HCT116 (cell line): ENCODE measurements at regions not wholly inside any gene's neighbourhood (a gene's known extent, or its start where the extent isn't known, plus 50 kb on each side); places are given as distances from the start of the nearest gene placed in this dataset.

Source experiments
- ATAC-seq: fragments of 200-7000 bp; cut with Tn5 transposase; 2 replicates; pipeline ENCODE4 v1.9.1; 2020; ENCODE audit warnings: mild to moderate bottlenecking, moderate library complexity
- BruUV-seq: library from RNA; stranded (reverse); fragments of 400-500 nt; replicated peaks from 2 replicates; lab custom pipeline; 2021; lab: Mats Ljungman, UMichigan
- CTCF ChIA-PET: fragments of 300-600 bp; sonication (Branson Sonifier 250); formaldehyde crosslinking; loops from one replicate; lab custom pipeline; 2021; ENCODE audit warnings: antibody characterized with exemption; lab: Charles Lee
- POLR2A ChIA-PET: fragments of 300-600, 350-600 bp; sonication (Branson Sonifier 250); formaldehyde crosslinking; loops from one replicate; lab custom pipeline; 2021; ENCODE audit warnings: antibody characterized with exemption; lab: Charles Lee
- RAD21 ChIA-PET, 2 experiments: fragments of 300-600 bp; sonication (Branson Sonifier 250); formaldehyde crosslinking; loops; one replicate each; lab custom pipeline; 2023; ENCODE audit warnings: low total read pairs in 2 of 2; ENCODE audit not compliant: uncharacterized antibody in 2 of 2, unreplicated experiment in 2 of 2, low non-redundant PET in 1 of 2; lab: Charles Lee
- DNase-seq: peaks from one replicate; pipeline ENCODE4 v3.0.0-alpha.2; 2010; ENCODE audit warnings: low read depth, low spot score
- H2AFZ ChIP-seq: fragments of 200-600 bp; shearing (Covaris generic), sonication (generic); 2 replicates; pipeline ENCODE4 v1.6.1; 2017; ENCODE audit warnings: low read depth, mixed run types, mixed read lengths, antibody characterized with exemption, low read length; ENCODE audit not compliant: poor library complexity, severe bottlenecking
- H3K27ac ChIP-seq: 2 replicates; pipeline ENCODE4 v1.5.1; 2012; ENCODE audit warnings: low read depth, low read length
- H3K27me3 ChIP-seq: fragments of 200-600 bp; sonication (generic); 2 replicates; pipeline ENCODE4 v1.6.1; 2016; ENCODE audit warnings: mixed run types, low read length, mixed read lengths; ENCODE audit not compliant: insufficient read depth
- H3K36me3 ChIP-seq, 2 experiments: fragments of 200-500 bp in 1 of 2; fragments of 200-600 bp in 1 of 2; sonication (Bioruptor generic) in 1 of 2; sonication (generic) in 1 of 2; 2 replicates each; pipeline versions ENCODE4 v1.5.1 to v1.6.1; 2014 to 2016; ENCODE audit warnings: low read length in 2 of 2, inconsistent platforms in 1 of 2, mixed read lengths in 1 of 2, mixed run types in 1 of 2; ENCODE audit not compliant: insufficient read depth in 2 of 2, control insufficient read depth in 1 of 2
- H3K4me1 ChIP-seq, 2 experiments: fragments of 200-600 bp in 1 of 2; sonication (generic) in 1 of 2; 2 replicates each; pipeline versions ENCODE4 v1.5.1 to v1.6.1; 2012 to 2017; ENCODE audit warnings: low read length in 2 of 2, inconsistent platforms in 1 of 2, mild to moderate bottlenecking in 1 of 2, mixed read lengths in 1 of 2, mixed run types in 1 of 2, moderate library complexity in 1 of 2; ENCODE audit not compliant: insufficient read depth in 2 of 2, control insufficient read depth in 1 of 2
- H3K4me2 ChIP-seq: fragments of 200-600 bp; sonication (generic); 2 replicates; pipeline ENCODE4 v1.6.1; 2017; ENCODE audit warnings: mixed run types, low read length, mixed read lengths
- H3K4me3 ChIP-seq, 2 experiments: fragments of 200-600 bp in 1 of 2; sonication (generic) in 1 of 2; replicated peaks in 1 of 2; 2 replicates each; pipeline ENCODE4 v1.5.1; 2011 to 2016; ENCODE audit warnings: low read length in 2 of 2, control low read depth in 1 of 2, low read depth in 1 of 2, mild to moderate bottlenecking in 1 of 2, mixed read lengths in 1 of 2, mixed run types in 1 of 2
- H3K79me2 ChIP-seq: fragments of 200-600 bp; sonication (generic); 2 replicates; pipeline ENCODE4 v1.6.1; 2017; ENCODE audit warnings: mild to moderate bottlenecking, mixed run types, low read length, moderate library complexity, mixed read lengths; ENCODE audit not compliant: insufficient read depth
- H3K9ac ChIP-seq: fragments of 200-600 bp; sonication (generic); 2 replicates; pipeline ENCODE4 v1.6.1; 2016; ENCODE audit warnings: low read length, mixed read lengths
- H3K9me2 ChIP-seq: fragments of 200-600 bp; sonication (generic), shearing (Covaris generic); 2 replicates; pipeline ENCODE4 v1.6.1; 2017; ENCODE audit warnings: mixed run types, mild to moderate bottlenecking, moderate library complexity; ENCODE audit not compliant: insufficient read depth
- H3K9me3 ChIP-seq, 2 experiments: fragments of 200-500 bp in 1 of 2; fragments of 200-600 bp in 1 of 2; sonication (Bioruptor generic) in 1 of 2; sonication (generic) in 1 of 2; 2 replicates each; pipeline ENCODE4 v1.6.1; 2014 to 2017; ENCODE audit warnings: low read length in 2 of 2, mixed read lengths in 2 of 2, inconsistent platforms in 1 of 2, low read depth in 1 of 2, mild to moderate bottlenecking in 1 of 2, mixed run types in 1 of 2, moderate library complexity in 1 of 2; ENCODE audit not compliant: control insufficient read depth in 1 of 2, insufficient read depth in 1 of 2
- H4K20me1 ChIP-seq: fragments of 200-600 bp; sonication (generic), shearing (Covaris generic); 2 replicates; pipeline ENCODE4 v1.6.1; 2017; ENCODE audit warnings: mixed run types, mild to moderate bottlenecking, moderate library complexity; ENCODE audit not compliant: insufficient read depth
- CBX3 ChIP-seq: IDR thresholded peaks from 2 replicates; pipeline ENCODE4 v1.6.1; 2012; ENCODE audit warnings: low read depth
- CEBPB ChIP-seq: IDR thresholded peaks from 2 replicates; pipeline ENCODE4 v1.6.1; 2012; ENCODE audit warnings: low read depth
- ELF1 ChIP-seq: IDR thresholded peaks from 2 replicates; pipeline ENCODE4 v1.6.1; 2012; ENCODE audit warnings: low read depth, borderline replicate concordance
- EZH2 ChIP-seq: fragments of 200-600 bp; sonication (generic); IDR thresholded peaks from 2 replicates; pipeline ENCODE4 v1.6.1; 2017; ENCODE audit warnings: antibody characterized with exemption, mixed run types
- EZH2phosphoT487 ChIP-seq: fragments of 200-600 bp; IDR thresholded peaks from 2 replicates; pipeline ENCODE4 v1.6.1; 2018; ENCODE audit warnings: antibody characterized with exemption, borderline replicate concordance
- JUND ChIP-seq: IDR thresholded peaks from 2 replicates; pipeline ENCODE4 v1.6.1; 2012
- POLR2A ChIP-seq: IDR thresholded peaks from 2 replicates; pipeline ENCODE4 v1.7.0; 2011; ENCODE audit warnings: borderline replicate concordance; ENCODE audit not compliant: insufficient read depth, insufficient read length; ENCODE audit errors: extremely low read depth
- RAD21 ChIP-seq: IDR thresholded peaks from 2 replicates; pipeline ENCODE4 v1.6.1; 2012; ENCODE audit warnings: low read depth, mild to moderate bottlenecking
- REST ChIP-seq: IDR thresholded peaks from 2 replicates; pipeline ENCODE4 v1.6.1; 2012; ENCODE audit warnings: low read depth
- SIN3A ChIP-seq: IDR thresholded peaks from 2 replicates; pipeline ENCODE4 v1.6.1; 2012; ENCODE audit warnings: low read depth
- SP1 ChIP-seq: IDR thresholded peaks from 2 replicates; pipeline ENCODE4 v1.6.1; 2012; ENCODE audit warnings: low read depth
- SRF ChIP-seq: IDR thresholded peaks from 2 replicates; pipeline ENCODE4 v1.6.1; 2012; ENCODE audit warnings: low read depth
- TCF7L2 ChIP-seq: IDR thresholded peaks from 2 replicates; pipeline ENCODE4 v1.7.0; 2011; ENCODE audit warnings: borderline replicate concordance, inconsistent platforms; ENCODE audit not compliant: insufficient read depth, insufficient read length; ENCODE audit errors: extremely low read depth
- YY1 ChIP-seq: IDR thresholded peaks from 2 replicates; pipeline ENCODE4 v1.6.1; 2011; ENCODE audit warnings: low read length, low read depth, moderate library complexity, mild to moderate bottlenecking; ENCODE audit not compliant: insufficient replicate concordance; ENCODE audit errors: extremely low read depth
- ZBTB33 ChIP-seq: IDR thresholded peaks from 2 replicates; pipeline ENCODE4 v1.6.1; 2011; ENCODE audit warnings: mild to moderate bottlenecking, low read length, moderate library complexity; ENCODE audit not compliant: insufficient replicate concordance; ENCODE audit errors: extremely low read depth
- ZFX ChIP-seq: fragments of 450-650 bp; IDR thresholded peaks from 2 replicates; pipeline ENCODE4 v1.6.1; 2017
- ZNF274 ChIP-seq: fragments of 200-500 bp; sonication (Bioruptor generic); IDR thresholded peaks from 2 replicates; pipeline ENCODE4 v1.6.1; 2014; ENCODE audit warnings: mild to moderate bottlenecking, low read depth, low read length, inconsistent platforms
- intact Hi-C: fragments of 100-400 bp; cut with micrococcal nuclease; formaldehyde crosslinking; loops from 2 replicates; pipeline ENCODE4 v1.10.0; 2022

GRCh38 chr11:104442321-104442720, 278.4 kb upstream of the PDGFD start:
- DNase-seq, result no peak
- ChIA-PET RAD21 (no interaction called here), CTCF (no interaction called here), POLR2A (interaction anchor here (1.4 kb wide), 1 partner anchor 10 kb away, joined by 4 read pairs; no protein-coding TSS in a partner anchor)
- no peak overlapping the region for H3K4me2 ChIP-seq
- H3K27ac ChIP-seq, result no peak overlapping the region
- H3K9me3 ChIP-seq, result no peaks in the 10 kb centered on the region
- TF ChIP-seq CEBPB, result 0 out of 2 replicates have a peak, but pooled peaks have one; percentile 12
- TF ChIP-seq EZH2phosphoT487, result no peak
- TF ChIP-seq ZNF274, result no peak
- peak overlapping the region; percentile 45 for H2AFZ ChIP-seq
- H3K4me1 ChIP-seq, result no peaks in the 10 kb centered on the region; a peak in 1 of 4 replicates
- no TSS peak for BruUV-seq
- intact Hi-C loops, result no loop called here
- no peaks in the 10 kb centered on the region for H3K79me2 ChIP-seq
- no peaks in the 10 kb centered on the region for H4K20me1 ChIP-seq
- ATAC-seq, result no peak
- H3K9ac ChIP-seq, result no peak overlapping the region
- no peaks in the 10 kb centered on the region for H3K36me3 ChIP-seq
- H3K27me3 ChIP-seq, result no peaks in the 10 kb centered on the region
- H3K9me2 ChIP-seq, result no peaks in the 10 kb centered on the region
- H3K4me3 ChIP-seq, result no peak overlapping the region

- ATAC-seq (no peak), DNase-seq (no peak)
- BruUV-seq, result no TSS peak
- no peaks in the 10 kb centered on the region for H3K9me2 ChIP-seq
- H2AFZ ChIP-seq, result no peak overlapping the region
- no peaks in the 10 kb centered on the region for H3K4me1 ChIP-seq
- H3K27me3 ChIP-seq, result no peaks in the 10 kb centered on the region
- intact Hi-C loops, result no loop called here
- no peak overlapping the region for H3K4me2 ChIP-seq
- H3K9me3 ChIP-seq, result no peaks in the 10 kb centered on the region
- RAD21 ChIA-PET, result no interaction called here
- TF ChIP-seq YY1 (no peak), ELF1 (no peak), EZH2 (no peak), ZFX (no peak), POLR2A (no peak), RAD21 (no peak), JUND (no peak), SIN3A (no peak), REST (no peak), SRF (no peak), ZNF274 (no peak), TCF7L2 (no peak), CBX3 (no peak), ZBTB33 (no peak), SP1 (no peak), EZH2phosphoT487 (no peak)
- CTCF ChIA-PET, result no interaction called here
- H3K4me3 ChIP-seq, result no peak overlapping the region
- POLR2A ChIA-PET, result interaction anchor here (0.7 kb wide), 1 partner anchor 1079 kb away, joined by 3 read pairs; no protein-coding TSS in a partner anchor
- H3K9ac ChIP-seq, result no peak overlapping the region
- H3K27ac ChIP-seq, result no peak overlapping the region
- no peaks in the 10 kb centered on the region for H3K79me2 ChIP-seq
- no peaks in the 10 kb centered on the region for H4K20me1 ChIP-seq
- H3K36me3 ChIP-seq, result no peaks in the 10 kb centered on the region
Measured at GRCh38 chr11:104435494-104435893, 271.5 kb upstream of the PDGFD start.
